Thoracic aorta (tissue), 2 donors: ENCODE measurements at regions not wholly inside any gene's neighbourhood (a gene's known extent, or its start where the extent isn't known, plus 50 kb on each side); places are given as distances from the start of the nearest gene placed in this dataset.

Source experiments
- ATAC-seq: fragments of 150-250 bp; one replicate; pipeline ENCODE4 v1.8.0; 2017; ENCODE audit warnings: low read depth; ENCODE audit not compliant: insufficient number of reproducible peaks, low FRiP score
- DNase-seq: peaks from one replicate; pipeline ENCODE4 v3.0.0-alpha.2; 2020; ENCODE audit warnings: low spot score
- H3K27ac ChIP-seq, 2 donors: fragments of 200-600 bp; sonication (generic); 1 replicate in 1 of 2; 2 replicates in 1 of 2; pipeline ENCODE4 v1.5.1; 2016; ENCODE audit warnings: mild to moderate bottlenecking in 2 of 2, moderate library complexity in 2 of 2
- H3K27me3 ChIP-seq: fragments of 200-600 bp; sonication (generic); replicated peaks from 2 replicates; pipeline ENCODE4 v1.6.0; 2016; ENCODE audit warnings: mild to moderate bottlenecking; ENCODE audit not compliant: insufficient read depth
- H3K36me3 ChIP-seq: fragments of 200-600 bp; sonication (generic); one replicate; pipeline ENCODE4 v1.5.1; 2016
- H3K4me1 ChIP-seq, 2 donors: fragments of 200-600 bp; sonication (generic); 1 replicate in 1 of 2; 2 replicates in 1 of 2; pipeline versions ENCODE4 v1.5.1 to v1.6.0; 2016; ENCODE audit warnings: low read depth in 2 of 2, mild to moderate bottlenecking in 1 of 2; ENCODE audit not compliant: control insufficient read depth in 1 of 2
- H3K4me3 ChIP-seq: fragments of 200-600 bp; sonication (generic); 2 replicates; pipeline ENCODE4 v1.5.1; 2016; ENCODE audit warnings: mild to moderate bottlenecking
- H3K9me3 ChIP-seq: fragments of 200-600 bp; sonication (generic); 2 replicates; pipeline ENCODE4 v1.5.1; 2016
- TF ChIP-seq, protein P1 (sequence below): fragments of 200-600 bp; sonication (generic); IDR thresholded peaks from one replicate; pipeline ENCODE4 v1.5.1; 2019; ENCODE audit warnings: antibody characterized with exemption

DNA sequence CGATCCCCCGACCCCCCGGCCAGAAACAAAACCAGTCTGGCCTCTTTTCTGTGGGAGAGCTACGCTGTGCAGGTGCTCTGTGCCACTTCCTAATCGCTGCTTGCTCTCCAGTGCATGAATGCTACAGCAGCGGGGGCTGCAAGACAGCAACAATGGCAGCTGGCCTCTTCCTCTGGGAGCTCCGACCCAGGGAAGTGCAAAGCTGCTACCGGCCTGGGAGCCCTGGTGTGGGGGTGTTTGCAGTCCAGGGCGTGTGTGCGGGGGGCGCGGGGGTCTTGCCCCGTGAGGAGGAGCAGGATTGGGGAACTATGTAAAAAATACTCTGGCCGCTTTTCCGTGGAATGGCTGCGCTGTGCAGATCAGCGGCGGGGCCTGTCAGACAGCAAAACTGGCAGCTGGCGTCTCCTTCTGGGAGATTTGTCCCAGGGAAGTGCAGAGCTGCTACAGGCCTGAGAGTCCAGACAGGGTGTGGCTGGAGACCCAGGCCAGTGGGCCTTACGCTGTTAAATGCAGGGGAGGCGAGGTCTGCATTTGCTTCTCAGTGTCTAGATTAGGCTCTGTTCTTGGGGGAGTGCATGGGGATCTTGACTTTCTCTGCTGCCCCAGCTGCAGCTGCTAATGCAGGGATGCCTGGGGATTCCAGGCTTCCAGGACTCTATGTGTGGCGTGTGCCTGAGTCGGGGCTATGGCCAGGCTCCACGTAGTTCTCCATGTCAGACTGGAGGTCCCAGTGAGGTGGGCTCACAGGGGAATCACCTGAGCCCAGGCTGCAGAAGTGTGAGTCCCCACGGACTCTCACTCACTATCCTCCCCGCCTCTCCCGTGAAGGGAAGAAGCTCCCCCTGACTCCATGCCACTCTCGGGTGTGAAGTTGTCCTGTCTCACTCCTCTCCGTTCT is 344.5 kb downstream of the AEBP2 start:
- Histone ChIP-seq H3K4me1 (peaks cover 11 to 31% of the 10 kb centered on the region in 2 donors), H3K4me3 (peak overlapping the region; percentile 33), H3K27me3 (no peaks in the 10 kb centered on the region), H3K27ac (peak overlapping the region in 1 of 2 donors; percentile 5), H3K9me3 (peaks cover 7% of the 10 kb centered on the region), H3K36me3 (no peaks in the 10 kb centered on the region)
- TF ChIP-seq, protein P1, sequence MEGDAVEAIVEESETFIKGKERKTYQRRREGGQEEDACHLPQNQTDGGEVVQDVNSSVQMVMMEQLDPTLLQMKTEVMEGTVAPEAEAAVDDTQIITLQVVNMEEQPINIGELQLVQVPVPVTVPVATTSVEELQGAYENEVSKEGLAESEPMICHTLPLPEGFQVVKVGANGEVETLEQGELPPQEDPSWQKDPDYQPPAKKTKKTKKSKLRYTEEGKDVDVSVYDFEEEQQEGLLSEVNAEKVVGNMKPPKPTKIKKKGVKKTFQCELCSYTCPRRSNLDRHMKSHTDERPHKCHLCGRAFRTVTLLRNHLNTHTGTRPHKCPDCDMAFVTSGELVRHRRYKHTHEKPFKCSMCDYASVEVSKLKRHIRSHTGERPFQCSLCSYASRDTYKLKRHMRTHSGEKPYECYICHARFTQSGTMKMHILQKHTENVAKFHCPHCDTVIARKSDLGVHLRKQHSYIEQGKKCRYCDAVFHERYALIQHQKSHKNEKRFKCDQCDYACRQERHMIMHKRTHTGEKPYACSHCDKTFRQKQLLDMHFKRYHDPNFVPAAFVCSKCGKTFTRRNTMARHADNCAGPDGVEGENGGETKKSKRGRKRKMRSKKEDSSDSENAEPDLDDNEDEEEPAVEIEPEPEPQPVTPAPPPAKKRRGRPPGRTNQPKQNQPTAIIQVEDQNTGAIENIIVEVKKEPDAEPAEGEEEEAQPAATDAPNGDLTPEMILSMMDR, result no peak
- DNase-seq (no peak), ATAC-seq (no peak)

DNA sequence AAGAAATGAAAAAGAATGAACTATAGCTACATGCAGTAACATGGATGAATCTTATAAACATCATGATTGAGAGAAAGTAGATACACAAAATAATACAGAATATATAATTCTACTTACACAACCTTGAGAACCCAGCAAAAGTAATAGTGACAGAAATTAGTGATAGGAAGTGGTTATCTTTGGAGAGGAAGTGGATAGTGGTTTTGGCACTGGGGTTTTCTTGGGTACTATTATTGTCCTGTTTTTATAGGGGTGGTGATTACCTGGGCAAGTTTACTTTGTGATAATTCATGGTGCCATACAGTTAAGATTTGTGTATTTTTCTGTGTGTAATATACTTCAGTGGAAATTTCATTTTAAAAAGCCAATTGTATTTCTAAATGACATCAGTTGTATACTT is 352.7 kb downstream of the AEBP2 start:
- Histone ChIP-seq H3K9me3 (peaks cover 4% of the 10 kb centered on the region), H3K4me3 (no peak overlapping the region), H3K36me3 (no peaks in the 10 kb centered on the region), H3K27me3 (no peaks in the 10 kb centered on the region), H3K4me1 (peaks cover 7 to 31% of the 10 kb centered on the region in 2 donors), H3K27ac (no peak overlapping the region)
- no peak for DNase-seq
- TF ChIP-seq, protein P1, result no peak
- no peak for ATAC-seq

DNA sequence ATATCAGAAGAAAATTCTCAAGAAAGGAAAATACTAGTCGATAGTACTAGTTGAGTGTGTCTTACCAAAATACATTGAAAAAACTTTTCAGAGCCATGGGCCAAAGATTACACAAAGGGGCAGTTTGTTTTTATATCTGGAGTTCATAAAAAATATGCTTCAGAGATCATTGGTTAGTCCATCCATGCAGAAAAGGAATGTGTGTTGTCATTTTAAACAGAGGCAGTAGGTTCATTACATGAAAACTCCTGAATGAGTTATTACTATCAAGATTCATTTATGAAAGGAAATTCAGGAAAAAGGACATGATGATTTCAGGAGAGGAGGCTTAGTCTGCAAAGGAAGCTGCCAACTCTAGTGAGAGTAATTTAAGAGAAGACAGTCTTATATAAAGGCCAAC is 354.8 kb downstream of the AEBP2 start:
- Histone ChIP-seq H3K27ac (peak overlapping the region in 1 of 2 donors; percentile 2), H3K27me3 (no peaks in the 10 kb centered on the region), H3K36me3 (no peaks in the 10 kb centered on the region), H3K9me3 (no peaks in the 10 kb centered on the region), H3K4me1 (peaks cover 7 to 31% of the 10 kb centered on the region in 2 donors), H3K4me3 (no peak overlapping the region)
- TF ChIP-seq, protein P1, result no peak
- ATAC-seq (no peak), DNase-seq (no peak)

DNA sequence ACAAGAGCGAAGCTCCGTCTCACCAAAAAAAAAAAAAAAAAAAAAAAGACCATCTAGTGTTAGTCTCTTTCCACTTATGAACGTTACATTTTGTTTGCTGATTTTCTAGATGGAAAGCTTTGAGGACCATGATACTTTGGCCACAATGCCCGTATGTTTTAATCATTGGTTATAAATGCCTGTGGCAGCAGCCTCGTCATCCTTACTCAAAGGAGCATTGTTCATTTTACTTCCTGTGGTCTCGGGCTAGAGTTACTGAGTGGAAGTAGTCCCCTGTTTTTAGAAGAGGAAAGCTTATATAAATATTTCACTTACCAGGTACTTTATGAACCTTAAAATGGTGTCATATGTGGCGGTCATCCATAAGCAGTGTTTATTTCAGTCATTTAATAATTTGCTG is 359.9 kb downstream of the AEBP2 start:
- ATAC-seq, result no peak
- Histone ChIP-seq H3K9me3 (no peaks in the 10 kb centered on the region), H3K27ac (peak overlapping the region; percentile 62 to 87), H3K4me3 (no peak overlapping the region), H3K4me1 (peaks cover 13 to 45% of the 10 kb centered on the region in 2 donors), H3K27me3 (no peaks in the 10 kb centered on the region), H3K36me3 (no peaks in the 10 kb centered on the region)
- no peak for DNase-seq
- TF ChIP-seq, protein P1, result no peak

DNA sequence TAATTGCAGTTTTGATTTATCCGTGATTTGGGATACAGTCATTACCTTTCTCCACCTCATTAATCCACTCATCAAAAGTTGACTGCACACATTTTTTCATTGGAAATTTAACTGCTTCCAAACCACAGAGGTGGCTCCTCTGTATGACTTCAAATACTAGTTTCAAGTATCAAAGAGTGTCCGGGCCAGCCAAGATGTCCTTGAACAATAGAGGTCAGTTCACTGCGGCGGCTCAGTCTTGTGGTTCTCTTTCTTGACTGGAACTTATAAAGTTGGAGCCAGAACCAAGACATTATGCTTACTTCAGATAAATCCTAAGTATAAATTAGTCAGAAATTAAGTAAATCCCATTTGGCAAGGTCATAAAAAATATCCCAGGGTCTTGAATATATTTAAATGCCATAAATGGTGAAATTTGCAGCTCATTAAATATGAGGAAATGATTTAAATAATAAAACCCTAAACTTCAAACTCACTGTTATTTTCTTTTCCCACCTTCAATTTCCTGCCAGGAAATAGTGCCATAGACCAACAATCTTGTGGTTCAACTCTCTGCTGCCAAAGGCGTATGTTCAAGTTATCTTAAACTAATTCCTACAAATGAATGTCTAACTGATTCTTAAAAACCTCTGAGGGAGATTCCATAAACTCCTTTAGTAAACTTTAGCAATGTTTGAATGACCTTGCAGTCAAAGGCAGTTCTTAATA is 360.8 kb downstream of the AEBP2 start:
- peak overlapping the region; percentile 62 to 87 for H3K27ac ChIP-seq
- H3K27me3 ChIP-seq, result no peaks in the 10 kb centered on the region
- H3K9me3 ChIP-seq, result no peaks in the 10 kb centered on the region
- DNase-seq, result no peak
- no peaks in the 10 kb centered on the region for H3K36me3 ChIP-seq
- ATAC-seq, result no peak
- H3K4me3 ChIP-seq, result peak overlapping the region; percentile 40
- TF ChIP-seq, protein P1, result no peak
- peaks cover 13 to 43% of the 10 kb centered on the region in 2 donors for H3K4me1 ChIP-seq
